K562 (cell line): ENCODE measurements at regions not wholly inside any gene's neighbourhood (a gene's known extent, or its start where the extent isn't known, plus 50 kb on each side); places are given as distances from the start of the nearest gene placed in this dataset.

Source experiments
- ATAC-seq: fragments of 200-7000 bp; cut with Tn5 transposase; 3 replicates; pipeline ENCODE4 v1.9.1; 2020; ENCODE audit warnings: moderate library complexity
- BruUV-seq: library from RNA; stranded (reverse); fragments of 400-500 nt; replicated peaks from 2 replicates; lab custom pipeline; 2021; lab: Mats Ljungman, UMichigan
- CTCF ChIA-PET: fragments of 300-600 bp; formaldehyde crosslinking; extraction: SDS; loops from one replicate; lab custom pipeline; 2021; ENCODE audit warnings: low intra/inter-chr PET ratio; lab: Yijun Ruan, JAX
- POLR2A ChIA-PET: fragments of 300-600, 350-650 bp; sonication (Branson Sonifier 250); formaldehyde crosslinking; extraction: SDS; loops from one replicate; lab custom pipeline; 2021; ENCODE audit warnings: antibody characterized with exemption, inconsistent platforms; lab: Yijun Ruan, JAX
- DNase-seq, 4 experiments: peaks; one replicate each; pipeline versions ENCODE4 v3.0.0 to v3.0.0-alpha.2; 2011 to 2018; ENCODE audit warnings: low spot score in 3 of 4, mixed read lengths in 3 of 4; ENCODE audit errors: extremely low read depth in 1 of 4
- FAIRE-seq: peaks from 2 replicates; lab custom pipeline; 2011; peaks lifted over from hg19 to GRCh38; lab: Jason Lieb, UNC
- H2AFZ ChIP-seq: 2 replicates; pipeline ENCODE4 v1.6.0; 2011; ENCODE audit warnings: low read depth, low read length, control low read depth, inconsistent platforms
- H3K27ac ChIP-seq: fragments of 200-600 bp; 3 replicates; pipeline ENCODE4 v1.8.0; 2011; ENCODE audit warnings: low read depth, mild to moderate bottlenecking, control low read depth, inconsistent platforms, low read length, moderate library complexity, mixed read lengths; ENCODE audit errors: extremely low read depth
- H3K27me3 ChIP-seq, 2 experiments: fragments of 300-600 bp in 1 of 2; 2 replicates in 1 of 2; 3 replicates in 1 of 2; pipeline versions ENCODE4 v1.6.0 to v1.8.0; 2011; ENCODE audit warnings: inconsistent platforms in 2 of 2, low read length in 2 of 2, mild to moderate bottlenecking in 1 of 2, mixed read lengths in 1 of 2, moderate library complexity in 1 of 2; ENCODE audit not compliant: control insufficient read depth in 2 of 2, insufficient read depth in 2 of 2
- H3K36me3 ChIP-seq: fragments of 300-600 bp; 3 replicates; pipeline ENCODE4 v1.8.0; 2011; ENCODE audit warnings: mild to moderate bottlenecking, low read length, inconsistent platforms; ENCODE audit not compliant: control insufficient read depth, insufficient read depth
- H3K4me1 ChIP-seq, 2 experiments: fragments of 200-600 bp in 1 of 2; replicated peaks in 1 of 2; 2 replicates in 1 of 2; 3 replicates in 1 of 2; pipeline versions ENCODE4 v1.5.1 to v1.8.0; 2011; ENCODE audit warnings: inconsistent platforms in 2 of 2, low read length in 2 of 2, mild to moderate bottlenecking in 1 of 2, mixed read lengths in 1 of 2, moderate library complexity in 1 of 2; ENCODE audit not compliant: control insufficient read depth in 2 of 2, insufficient read depth in 2 of 2
- H3K4me2 ChIP-seq: 2 replicates; pipeline ENCODE4 v1.6.1; 2011; ENCODE audit warnings: low read length, control low read depth, inconsistent platforms, mixed read lengths; ENCODE audit not compliant: insufficient read depth
- H3K4me3 ChIP-seq: fragments of 200-600 bp; sonication (generic), shearing (Covaris generic); 2 replicates; pipeline ENCODE4 v1.5.1; 2016; ENCODE audit warnings: control low read depth, inconsistent platforms
- H3K79me2 ChIP-seq: fragments of 200-600 bp; 3 replicates; pipeline ENCODE4 v1.8.0; 2011; ENCODE audit warnings: low read length, inconsistent platforms; ENCODE audit not compliant: control insufficient read depth, insufficient read depth
- H3K9ac ChIP-seq, 2 experiments: 2 replicates each; pipeline versions ENCODE4 v1.6.0 to v1.6.1; 2011; ENCODE audit warnings: low read depth in 2 of 2, low read length in 2 of 2, control low read depth in 1 of 2, inconsistent platforms in 1 of 2, mild to moderate bottlenecking in 1 of 2, mixed read lengths in 1 of 2; ENCODE audit not compliant: insufficient read depth in 1 of 2
- H3K9me1 ChIP-seq: one replicate; pipeline ENCODE4 v1.6.0; 2011; ENCODE audit warnings: inconsistent platforms, mild to moderate bottlenecking, low read length, moderate library complexity; ENCODE audit not compliant: control insufficient read depth, insufficient read depth
- H3K9me3 ChIP-seq: replicated peaks from 2 replicates; pipeline ENCODE4 v1.5.1; 2011; ENCODE audit warnings: low read depth, low read length, inconsistent platforms; ENCODE audit not compliant: control insufficient read depth, insufficient read depth
- H4K20me1 ChIP-seq: replicated peaks from 2 replicates; pipeline ENCODE4 v1.6.1; 2011; ENCODE audit warnings: low read length, inconsistent platforms, mixed read lengths; ENCODE audit not compliant: control insufficient read depth, insufficient read depth
- BCLAF1 ChIP-seq, 2 experiments: fragments of 450-650 bp in 1 of 2; IDR thresholded peaks; 2 replicates each; pipeline ENCODE4 v1.6.1; 2011 to 2017; ENCODE audit warnings: low read depth in 2 of 2, antibody characterized with exemption in 1 of 2, borderline replicate concordance in 1 of 2, low read length in 1 of 2, mild to moderate bottlenecking in 1 of 2, mixed read lengths in 1 of 2; ENCODE audit not compliant: control insufficient read depth in 1 of 2
- EHMT2 ChIP-seq: fragments of 450-650 bp; IDR thresholded peaks from 2 replicates; pipeline ENCODE4 v1.6.1; 2018; ENCODE audit warnings: antibody characterized with exemption
- FUS ChIP-seq: fragments of 200-400 bp; formaldehyde crosslinking; optimal IDR thresholded peaks from 2 replicates; pipeline ENCODE3; 2017; ENCODE audit warnings: low read depth, low read length
- OTX1 ChIP-seq: fragments of 450-650 bp; formaldehyde crosslinking; IDR thresholded peaks from 2 replicates; pipeline ENCODE4 v1.4.0; 2022; ENCODE audit warnings: mild to moderate bottlenecking
- PTTG1 ChIP-seq: fragments of 450-650 bp; IDR thresholded peaks from 2 replicates; pipeline ENCODE4 v1.6.1; 2016; ENCODE audit warnings: low read depth, mild to moderate bottlenecking, missing genetic modification characterization, missing compliant biosample characterization
- TFAM ChIP-seq: fragments of 250-450 bp; sonication (Bioruptor Pico); conservative IDR thresholded peaks from 2 replicates; pipeline ENCODE4 v1.5.0; 2021; ENCODE audit warnings: mild to moderate bottlenecking, moderate library complexity
- U2AF1 ChIP-seq: fragments of 200-400 bp; formaldehyde crosslinking; optimal IDR thresholded peaks from 2 replicates; pipeline ENCODE3; 2017; ENCODE audit warnings: mild to moderate bottlenecking, low read depth, low read length, moderate library complexity
- ZNF23 ChIP-seq: fragments of 250-450 bp; sonication (Bioruptor Pico); IDR thresholded peaks from 2 replicates; pipeline ENCODE4 v1.4.0; 2020; ENCODE audit warnings: mild to moderate bottlenecking
- ZNF232 ChIP-seq: sonication (generic); formaldehyde crosslinking; IDR thresholded peaks from 2 replicates; pipeline ENCODE4 v1.8.0; 2022; ENCODE audit warnings: mild to moderate bottlenecking, missing genetic modification reagents
- ZNF282 ChIP-seq: sonication (generic); formaldehyde crosslinking; IDR thresholded peaks from 2 replicates; pipeline ENCODE4 v1.8.1; 2023; ENCODE audit warnings: missing genetic modification reagents
- ZNF316 ChIP-seq: fragments of 450-650 bp; IDR thresholded peaks from 2 replicates; pipeline ENCODE4 v1.6.1; 2016
- WGBS: fragments of 100-300 bp; shearing (Covaris generic); methylation state at CpG from one replicate; pipeline ENCODE4 v1.1.6; 2016; ENCODE audit warnings: low coverage, mixed read lengths; ENCODE audit not compliant: insufficient coverage; ENCODE audit errors: missing lambda C conversion rate; 5-methylcytosine and 5-hydroxymethylcytosine counted together
- in situ Hi-C: fragments of 300-500 bp; cut with MboI; formaldehyde crosslinking; loops from 4 replicates; pipeline ENCODE4 v1.15.0; 2018; ENCODE audit warnings: inconsistent platforms, mixed read lengths
- intact Hi-C: fragments of 100-400 bp; cut with micrococcal nuclease; formaldehyde crosslinking; loops from 2 replicates; pipeline ENCODE4 v1.14.2; 2022
- TF ChIP-seq, protein P1 (sequence below): fragments of 450-650 bp; IDR thresholded peaks from 2 replicates; pipeline ENCODE4 v1.6.1; 2018; ENCODE audit not compliant: partially characterized antibody
- TF ChIP-seq, protein P2 (sequence below): fragments of 450-650 bp; IDR thresholded peaks from 2 replicates; pipeline ENCODE4 v1.6.1; 2016; ENCODE audit warnings: missing biosample characterization, missing genetic modification characterization

GRCh38 chr18:78676622-78677482 lies 302.8 kb upstream of the SALL3 start:
- Histone ChIP-seq H3K27me3 (peaks cover 7 to 42% of the 10 kb centered on the region in 2 experiments; a peak in 4 of 5 replicates), H3K27ac (no peak overlapping the region), H3K79me2 (no peaks in the 10 kb centered on the region), H3K9me1 (no peaks in the 10 kb centered on the region), H4K20me1 (no peaks in the 10 kb centered on the region), H3K4me1 (no peaks in the 10 kb centered on the region), H3K4me2 (no peak overlapping the region), H3K9ac (no peak overlapping the region), H3K4me3 (no peak overlapping the region), H3K9me3 (no peaks in the 10 kb centered on the region), H2AFZ (no peak overlapping the region), H3K36me3 (no peaks in the 10 kb centered on the region)
- no peak for TF ChIP-seq FUS
- TF ChIP-seq, protein P1, sequence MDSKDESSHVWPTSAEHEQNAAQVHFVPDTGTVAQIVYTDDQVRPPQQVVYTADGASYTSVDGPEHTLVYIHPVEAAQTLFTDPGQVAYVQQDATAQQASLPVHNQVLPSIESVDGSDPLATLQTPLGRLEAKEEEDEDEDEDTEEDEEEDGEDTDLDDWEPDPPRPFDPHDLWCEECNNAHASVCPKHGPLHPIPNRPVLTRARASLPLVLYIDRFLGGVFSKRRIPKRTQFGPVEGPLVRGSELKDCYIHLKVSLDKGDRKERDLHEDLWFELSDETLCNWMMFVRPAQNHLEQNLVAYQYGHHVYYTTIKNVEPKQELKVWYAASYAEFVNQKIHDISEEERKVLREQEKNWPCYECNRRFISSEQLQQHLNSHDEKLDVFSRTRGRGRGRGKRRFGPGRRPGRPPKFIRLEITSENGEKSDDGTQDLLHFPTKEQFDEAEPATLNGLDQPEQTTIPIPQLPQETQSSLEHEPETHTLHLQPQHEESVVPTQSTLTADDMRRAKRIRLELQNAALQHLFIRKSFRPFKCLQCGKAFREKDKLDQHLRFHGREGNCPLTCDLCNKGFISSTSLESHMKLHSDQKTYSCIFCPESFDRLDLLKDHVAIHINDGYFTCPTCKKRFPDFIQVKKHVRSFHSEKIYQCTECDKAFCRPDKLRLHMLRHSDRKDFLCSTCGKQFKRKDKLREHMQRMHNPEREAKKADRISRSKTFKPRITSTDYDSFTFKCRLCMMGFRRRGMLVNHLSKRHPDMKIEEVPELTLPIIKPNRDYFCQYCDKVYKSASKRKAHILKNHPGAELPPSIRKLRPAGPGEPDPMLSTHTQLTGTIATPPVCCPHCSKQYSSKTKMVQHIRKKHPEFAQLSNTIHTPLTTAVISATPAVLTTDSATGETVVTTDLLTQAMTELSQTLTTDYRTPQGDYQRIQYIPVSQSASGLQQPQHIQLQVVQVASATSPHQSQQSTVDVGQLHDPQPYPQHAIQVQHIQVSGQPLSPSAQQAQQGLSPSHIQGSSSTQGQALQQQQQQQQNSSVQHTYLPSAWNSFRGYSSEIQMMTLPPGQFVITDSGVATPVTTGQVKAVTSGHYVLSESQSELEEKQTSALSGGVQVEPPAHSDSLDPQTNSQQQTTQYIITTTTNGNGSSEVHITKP, result no peak
- TF ChIP-seq OTX1 (CRISPR knock-in tag), result no peak
- TF ChIP-seq, protein P2, sequence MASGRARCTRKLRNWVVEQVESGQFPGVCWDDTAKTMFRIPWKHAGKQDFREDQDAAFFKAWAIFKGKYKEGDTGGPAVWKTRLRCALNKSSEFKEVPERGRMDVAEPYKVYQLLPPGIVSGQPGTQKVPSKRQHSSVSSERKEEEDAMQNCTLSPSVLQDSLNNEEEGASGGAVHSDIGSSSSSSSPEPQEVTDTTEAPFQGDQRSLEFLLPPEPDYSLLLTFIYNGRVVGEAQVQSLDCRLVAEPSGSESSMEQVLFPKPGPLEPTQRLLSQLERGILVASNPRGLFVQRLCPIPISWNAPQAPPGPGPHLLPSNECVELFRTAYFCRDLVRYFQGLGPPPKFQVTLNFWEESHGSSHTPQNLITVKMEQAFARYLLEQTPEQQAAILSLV (tag), result no peak
- no peak for TF ChIP-seq ZNF23 (CRISPR knock-in tag)
- no peak for TF ChIP-seq TFAM (CRISPR knock-in tag)
- TF ChIP-seq ZNF316, result no peak
- TF ChIP-seq U2AF1, result no peak
- no peak for TF ChIP-seq PTTG1
- TF ChIP-seq BCLAF1 (IDR thresholded peaks at IDR 0.05; ENCODE audit: borderline replicate concordance in 1 of 2, control insufficient read depth in 1 of 2, low read depth in 2 of 2, low read length in 1 of 2), result no peak
- no peak for TF ChIP-seq EHMT2
- no peak for TF ChIP-seq ZNF282 (CRISPR knock-in tag)
- no peak for TF ChIP-seq ZNF232
- 2% methylated on average over 16 of the region's 19 CpGs for WGBS
- FAIRE-seq (no peak), ATAC-seq (no peak), DNase-seq (no peak)
- ChIA-PET POLR2A (no interaction called here), CTCF (no interaction called here)
- BruUV-seq, result no TSS peak
- intact Hi-C loops, result no loop called here
- in situ Hi-C loops, result no loop called here
